ENCODE measurements at regions not wholly inside any gene's neighbourhood (a gene's known extent, or its start where the extent isn't known, plus 50 kb on each side); places are given as distances from the start of the nearest gene placed in this dataset.

DNA sequence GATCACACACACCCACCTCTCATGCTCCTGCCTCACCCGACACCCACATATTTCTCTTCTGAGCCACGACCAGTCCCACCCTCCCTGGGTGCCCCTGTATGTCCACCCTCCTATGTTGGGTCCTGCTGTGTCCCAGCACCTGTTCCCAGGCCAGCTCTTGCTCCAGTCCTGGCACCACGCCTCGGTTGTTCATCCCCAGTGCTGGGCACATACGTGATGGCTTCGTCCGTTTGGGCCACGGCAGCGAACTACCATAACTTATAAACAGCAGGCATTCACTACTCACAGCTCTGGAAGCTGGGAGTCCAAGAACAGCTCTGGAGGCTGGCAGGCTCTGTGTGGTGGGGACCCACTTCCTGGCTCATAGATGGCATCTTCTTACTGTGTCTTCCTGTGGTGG is 116.9 kb downstream of the BRD1 start:
- TF ChIP-seq, protein P1, sequence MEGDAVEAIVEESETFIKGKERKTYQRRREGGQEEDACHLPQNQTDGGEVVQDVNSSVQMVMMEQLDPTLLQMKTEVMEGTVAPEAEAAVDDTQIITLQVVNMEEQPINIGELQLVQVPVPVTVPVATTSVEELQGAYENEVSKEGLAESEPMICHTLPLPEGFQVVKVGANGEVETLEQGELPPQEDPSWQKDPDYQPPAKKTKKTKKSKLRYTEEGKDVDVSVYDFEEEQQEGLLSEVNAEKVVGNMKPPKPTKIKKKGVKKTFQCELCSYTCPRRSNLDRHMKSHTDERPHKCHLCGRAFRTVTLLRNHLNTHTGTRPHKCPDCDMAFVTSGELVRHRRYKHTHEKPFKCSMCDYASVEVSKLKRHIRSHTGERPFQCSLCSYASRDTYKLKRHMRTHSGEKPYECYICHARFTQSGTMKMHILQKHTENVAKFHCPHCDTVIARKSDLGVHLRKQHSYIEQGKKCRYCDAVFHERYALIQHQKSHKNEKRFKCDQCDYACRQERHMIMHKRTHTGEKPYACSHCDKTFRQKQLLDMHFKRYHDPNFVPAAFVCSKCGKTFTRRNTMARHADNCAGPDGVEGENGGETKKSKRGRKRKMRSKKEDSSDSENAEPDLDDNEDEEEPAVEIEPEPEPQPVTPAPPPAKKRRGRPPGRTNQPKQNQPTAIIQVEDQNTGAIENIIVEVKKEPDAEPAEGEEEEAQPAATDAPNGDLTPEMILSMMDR (IDR thresholded peaks at IDR 0.05) = no peak
- TF ChIP-seq POLR2AphosphoS5 (IDR thresholded peaks at IDR 0.05) (no peak), POLR2A (IDR thresholded peaks at IDR 0.05) (no peak), EP300 (IDR thresholded peaks at IDR 0.05) (no peak)
